OCI-LY7 (cell line): ENCODE measurements at regions not wholly inside any gene's neighbourhood (a gene's known extent, or its start where the extent isn't known, plus 50 kb on each side); places are given as distances from the start of the nearest gene placed in this dataset.

Experiments
- CTCF ChIP-seq: fragments of 200-600 bp; sonication (generic); conservative IDR thresholded peaks from 2 replicates; pipeline ENCODE4 v1.5.1; 2014; ENCODE audit warnings: mild to moderate bottlenecking, antibody characterized with exemption, low read length, moderate library complexity, mixed read lengths
- EZH2phosphoT487 ChIP-seq: fragments of 200-600 bp; sonication (generic); IDR thresholded peaks from 2 replicates; pipeline ENCODE4 v1.6.1; 2018; ENCODE audit warnings: low read depth, borderline replicate concordance, mild to moderate bottlenecking, mixed run types, antibody characterized with exemption, low read length, moderate library complexity, mixed read lengths

GRCh38 chr13:64127856-64128255, 2712.2 kb upstream of the PCDH20 start:
- TF ChIP-seq CTCF = no peak
- no peak for TF ChIP-seq EZH2phosphoT487
